A673 (cell line): ENCODE measurements at regions not wholly inside any gene's neighbourhood (a gene's known extent, or its start where the extent isn't known, plus 50 kb on each side); places are given as distances from the start of the nearest gene placed in this dataset.

Source experiments
- BruUV-seq: library from RNA; stranded (reverse); fragments of 400-500 nt; replicated peaks from 2 replicates; lab custom pipeline; 2021; lab: Mats Ljungman, UMichigan
- CTCF ChIA-PET: fragments of 300-600 bp; sonication (Branson Sonifier 250); formaldehyde crosslinking; loops from one replicate; lab custom pipeline; 2022; ENCODE audit warnings: antibody characterized with exemption; lab: Charles Lee
- POLR2A ChIA-PET: fragments of 300-600 bp; sonication (Branson Sonifier 250); formaldehyde crosslinking; loops from one replicate; lab custom pipeline; 2022; ENCODE audit warnings: antibody characterized with exemption; ENCODE audit not compliant: low non-redundant PET; lab: Charles Lee
- DNase-seq: peaks from one replicate; pipeline ENCODE4 v3.0.0-alpha.2; 2015; ENCODE audit warnings: low spot score
- H3K27ac ChIP-seq: fragments of 200-600 bp; sonication (generic); 2 replicates; pipeline ENCODE4 v1.5.1; 2016; ENCODE audit warnings: mixed run types, low read depth, mild to moderate bottlenecking, mixed read lengths, antibody characterized with exemption, low read length; ENCODE audit not compliant: poor library complexity, severe bottlenecking
- H3K27me3 ChIP-seq: fragments of 200-600 bp; sonication (generic); replicated peaks from 2 replicates; pipeline ENCODE4 v1.6.1; 2017; ENCODE audit warnings: mixed run types, low read depth, mild to moderate bottlenecking, mixed read lengths, antibody characterized with exemption, low read length; ENCODE audit not compliant: insufficient read depth, poor library complexity
- H3K36me3 ChIP-seq: fragments of 200-600 bp; sonication (generic); 2 replicates; pipeline ENCODE4 v1.6.1; 2016; ENCODE audit warnings: mixed run types, mild to moderate bottlenecking, mixed read lengths, antibody characterized with exemption, low read length; ENCODE audit not compliant: insufficient read depth, poor library complexity, severe bottlenecking
- H3K4me1 ChIP-seq: fragments of 200-600 bp; sonication (generic); 2 replicates; pipeline ENCODE4 v1.6.1; 2017; ENCODE audit warnings: mixed run types, mild to moderate bottlenecking, mixed read lengths, antibody characterized with exemption, low read length; ENCODE audit not compliant: insufficient read depth, poor library complexity, severe bottlenecking
- H3K4me3 ChIP-seq: fragments of 200-600 bp; sonication (generic); 2 replicates; pipeline ENCODE4 v1.5.1; 2016; ENCODE audit warnings: low read depth, mixed run types, mild to moderate bottlenecking, mixed read lengths, low read length; ENCODE audit not compliant: poor library complexity, severe bottlenecking
- H3K9me3 ChIP-seq: fragments of 200-600 bp; sonication (generic); 2 replicates; pipeline ENCODE4 v1.6.1; 2016; ENCODE audit warnings: mixed run types, low read depth, mild to moderate bottlenecking, mixed read lengths, antibody characterized with exemption, low read length; ENCODE audit not compliant: poor library complexity, severe bottlenecking
- CTCF ChIP-seq: fragments of 300-800, 200-600 bp; sonication (generic); conservative IDR thresholded peaks from 2 replicates; pipeline ENCODE4 v1.5.1; 2017; ENCODE audit warnings: low read depth, mild to moderate bottlenecking, antibody characterized with exemption, low read length, moderate library complexity, mixed read lengths
- EZH2 ChIP-seq: fragments of 200-600 bp; sonication (generic); IDR thresholded peaks from 2 replicates; pipeline ENCODE4 v1.6.1; 2017; ENCODE audit warnings: borderline replicate concordance, low read depth, mild to moderate bottlenecking, mixed read lengths, antibody characterized with exemption, low read length; ENCODE audit not compliant: poor library complexity, severe bottlenecking
- intact Hi-C: fragments of 100-400 bp; cut with micrococcal nuclease; formaldehyde crosslinking; loops from one replicate; pipeline ENCODE4 v1.10.0; 2022; ENCODE audit not compliant: unreplicated experiment

DNA sequence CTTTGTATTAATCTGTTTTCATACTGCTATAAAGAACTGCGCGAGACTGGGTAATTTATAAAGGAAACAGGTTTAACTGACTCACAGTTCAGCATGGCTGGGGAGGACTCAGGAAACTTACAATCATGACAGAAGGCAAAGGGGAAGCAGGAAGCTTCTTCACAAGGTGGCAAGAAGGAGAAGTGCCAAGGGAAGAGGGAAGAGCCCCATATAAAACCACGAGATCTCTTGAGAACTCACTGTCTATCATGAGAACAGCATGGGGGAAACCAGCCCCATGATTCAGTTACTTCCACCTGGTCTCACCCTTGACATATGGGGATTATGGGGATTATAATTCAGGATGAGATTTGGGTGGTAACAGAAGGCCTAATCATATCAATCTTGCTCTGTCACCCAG lies 60.9 kb upstream of the CHD1 start:
- Histone ChIP-seq H3K9me3 (no peaks in the 10 kb centered on the region), H3K4me3 (no peak overlapping the region), H3K4me1 (no peaks in the 10 kb centered on the region), H3K27me3 (no peaks in the 10 kb centered on the region), H3K36me3 (no peaks in the 10 kb centered on the region), H3K27ac (no peak overlapping the region)
- ChIA-PET CTCF (no interaction called here), POLR2A (no interaction called here)
- TF ChIP-seq CTCF = no peak
- TF ChIP-seq EZH2 = no peak
- DNase-seq = no peak
- no TSS peak for BruUV-seq
- intact Hi-C loops = no loop called here

- no peaks in the 10 kb centered on the region for H3K4me1 ChIP-seq
- BruUV-seq = no TSS peak
- CTCF ChIA-PET = no interaction called here
Observed at GRCh38 chr5:98986587-98986986, 57.8 kb upstream of the CHD1 start.

DNA sequence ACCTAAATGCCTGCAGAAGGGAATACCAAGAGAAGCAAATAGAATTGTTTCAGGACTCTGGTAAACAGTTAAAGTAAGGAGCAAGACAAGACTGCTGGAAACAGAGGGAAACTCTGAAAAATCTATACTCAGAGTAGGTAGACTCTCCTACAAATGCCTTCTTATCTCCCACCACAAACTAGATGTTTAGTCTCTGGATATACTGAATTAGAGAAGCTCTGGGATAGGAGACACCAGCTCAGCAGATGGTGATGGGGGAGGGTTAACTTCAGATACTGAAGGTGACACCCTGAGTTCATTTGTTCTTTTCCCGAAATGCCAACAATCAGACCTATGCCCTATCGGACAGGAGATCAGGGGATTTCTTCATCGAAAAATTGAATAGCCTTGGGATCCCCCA lies 54.1 kb upstream of the CHD1 start:
- no TSS peak for BruUV-seq
- Histone ChIP-seq H3K27ac (no peak overlapping the region), H3K27me3 (no peaks in the 10 kb centered on the region), H3K4me3 (no peak overlapping the region), H3K4me1 (no peaks in the 10 kb centered on the region), H3K36me3 (no peaks in the 10 kb centered on the region), H3K9me3 (no peaks in the 10 kb centered on the region)
- CTCF ChIA-PET = no interaction called here
- POLR2A ChIA-PET = no interaction called here
- TF ChIP-seq CTCF (no peak), EZH2 (no peak)
- intact Hi-C loops = no loop called here
- DNase-seq = no peak

More at GRCh38 chr5:98986587-98986986, 57.8 kb upstream of the CHD1 start:
- intact Hi-C loops = no loop called here
- no peak for DNase-seq
- Histone ChIP-seq H3K27me3 (no peaks in the 10 kb centered on the region), H3K9me3 (no peaks in the 10 kb centered on the region), H3K36me3 (no peaks in the 10 kb centered on the region), H3K27ac (no peak overlapping the region), H3K4me3 (no peak overlapping the region)
- no peak for TF ChIP-seq CTCF
- TF ChIP-seq EZH2 = no peak
- POLR2A ChIA-PET = no interaction called here
